ENCODE measurements at regions not wholly inside any gene's neighbourhood (a gene's known extent, or its start where the extent isn't known, plus 50 kb on each side); places are given as distances from the start of the nearest gene placed in this dataset.
"Not testable (repeated sequence)": the region's sequence is repeated elsewhere in the genome, so short reads cannot be mapped to it uniquely, and the experiment has no call there.

DNA sequence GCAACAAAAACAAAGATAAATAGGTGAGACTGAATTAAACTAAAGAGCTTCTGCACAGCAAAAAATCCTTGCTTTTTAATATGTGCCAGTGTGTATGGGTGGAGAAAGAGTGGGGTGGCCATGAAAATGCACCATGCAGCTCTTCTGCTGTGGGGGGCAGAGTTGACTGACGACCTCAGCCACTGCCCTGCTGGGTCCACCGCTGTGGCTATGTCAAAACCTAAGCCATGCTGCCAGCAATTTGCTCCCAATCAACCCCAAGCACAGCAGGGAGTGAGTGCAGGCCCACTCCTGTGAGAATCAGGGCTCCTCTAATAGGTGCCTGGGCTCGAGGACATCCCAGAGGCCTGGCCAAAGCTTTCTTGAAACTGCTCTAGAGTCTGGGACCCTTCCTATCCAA, 235.6 kb upstream of the RBBP8 start:
- peaks cover 28% of the 10 kb centered on the region for H3K4me1 ChIP-seq (ENCODE audit: control insufficient read depth, insufficient read depth, low read length, unreplicated experiment)
- no peaks in the 10 kb centered on the region for H3K36me3 ChIP-seq (ENCODE audit: insufficient read depth, low read length)
- no peaks in the 10 kb centered on the region for H3K79me2 ChIP-seq (ENCODE audit: control insufficient read depth, insufficient read depth, low read length, unreplicated experiment)
- no peak overlapping the region for H3K27ac ChIP-seq (ENCODE audit: low read depth, low read length)
- no peaks in the 10 kb centered on the region for H3K27me3 ChIP-seq (ENCODE audit: insufficient read depth, low read length)
- H2AFZ ChIP-seq (ENCODE audit: low read length, unreplicated experiment) = no peak overlapping the region
- H3K4me3 ChIP-seq (ENCODE audit: low read depth, low read length) = no peak overlapping the region

DNA sequence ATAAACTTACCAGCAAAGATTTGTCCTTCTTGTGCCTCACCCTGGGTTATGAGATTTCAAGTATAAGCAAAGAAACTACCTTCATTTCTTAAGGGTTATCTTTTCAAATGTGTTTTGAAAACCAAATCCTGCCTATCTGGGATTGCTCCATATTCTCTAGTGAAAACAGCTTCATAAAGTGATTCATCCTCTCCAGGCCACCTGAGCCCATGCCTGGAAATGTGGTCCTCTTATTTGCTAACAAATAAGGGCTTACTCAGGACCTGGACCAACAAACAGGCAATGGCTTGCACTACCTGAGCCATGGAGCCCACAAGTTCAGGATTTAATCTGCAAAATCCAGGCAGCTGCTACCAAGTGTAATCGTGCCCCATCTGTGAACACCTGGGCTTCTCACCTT, 234.4 kb upstream of the RBBP8 start:
- no peak overlapping the region for H3K27ac ChIP-seq (ENCODE audit: low read depth, low read length)
- H3K79me2 ChIP-seq (ENCODE audit: control insufficient read depth, insufficient read depth, low read length, unreplicated experiment) = no peaks in the 10 kb centered on the region
- no peak overlapping the region for H2AFZ ChIP-seq (ENCODE audit: low read length, unreplicated experiment)
- no peaks in the 10 kb centered on the region for H3K27me3 ChIP-seq (ENCODE audit: insufficient read depth, low read length)
- no peaks in the 10 kb centered on the region for H3K36me3 ChIP-seq (ENCODE audit: insufficient read depth, low read length)
- peaks cover 28% of the 10 kb centered on the region for H3K4me1 ChIP-seq (ENCODE audit: control insufficient read depth, insufficient read depth, low read length, unreplicated experiment)
- no peak overlapping the region for H3K4me3 ChIP-seq (ENCODE audit: low read depth, low read length)

DNA sequence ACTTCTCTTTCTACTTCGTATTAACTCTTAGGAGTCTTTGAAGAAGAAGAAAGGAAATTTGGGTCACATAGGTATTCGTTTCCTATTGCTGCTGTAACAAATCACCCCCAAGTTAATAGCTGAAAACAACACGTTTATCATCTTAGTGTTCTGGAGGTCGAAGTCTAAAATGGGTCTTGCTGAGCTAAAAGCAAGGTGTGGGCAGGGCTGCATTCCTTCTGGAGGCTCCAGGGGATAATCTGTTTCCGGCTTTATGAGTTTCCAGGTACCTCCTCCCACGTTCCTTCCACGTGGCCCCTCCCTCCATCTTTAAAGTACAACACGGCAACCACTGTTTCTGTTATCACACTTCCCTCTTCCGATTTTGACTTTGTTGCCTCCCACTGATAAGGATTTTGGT, 233.5 kb upstream of the RBBP8 start:
- no peaks in the 10 kb centered on the region for H3K36me3 ChIP-seq (ENCODE audit: insufficient read depth, low read length)
- H3K27me3 ChIP-seq (ENCODE audit: insufficient read depth, low read length) = no peaks in the 10 kb centered on the region
- H3K4me1 ChIP-seq (ENCODE audit: control insufficient read depth, insufficient read depth, low read length, unreplicated experiment) = peaks cover 32% of the 10 kb centered on the region
- no peaks in the 10 kb centered on the region for H3K79me2 ChIP-seq (ENCODE audit: control insufficient read depth, insufficient read depth, low read length, unreplicated experiment)
- no peak overlapping the region for H3K4me3 ChIP-seq (ENCODE audit: low read depth, low read length)
- no peak overlapping the region for H2AFZ ChIP-seq (ENCODE audit: low read length, unreplicated experiment)
- H3K27ac ChIP-seq (ENCODE audit: low read depth, low read length) = no peak overlapping the region

DNA sequence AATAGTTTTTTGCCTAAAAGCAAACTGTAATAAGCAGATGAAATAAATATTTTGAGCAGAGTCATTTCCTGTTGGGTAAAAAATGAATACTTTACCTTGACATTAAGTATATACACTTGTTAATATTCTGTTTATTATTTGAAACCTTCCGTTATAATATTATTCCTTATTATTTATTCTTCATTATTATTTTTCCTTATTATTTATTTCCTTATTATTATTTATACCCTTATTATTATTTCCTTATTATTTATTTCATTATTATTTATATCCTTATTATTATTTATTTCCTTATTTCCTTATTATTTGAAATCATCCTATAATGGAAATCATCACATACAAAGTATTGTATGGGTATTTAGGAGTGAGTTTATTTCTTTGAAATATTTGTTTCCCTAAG, 232.2 kb upstream of the RBBP8 start:
- H3K36me3 ChIP-seq (ENCODE audit: insufficient read depth, low read length) = no peaks in the 10 kb centered on the region
- no peaks in the 10 kb centered on the region for H3K27me3 ChIP-seq (ENCODE audit: insufficient read depth, low read length)
- H2AFZ ChIP-seq (ENCODE audit: low read length, unreplicated experiment) = no peak overlapping the region
- H3K4me3 ChIP-seq (ENCODE audit: low read depth, low read length) = no peak overlapping the region
- no peak overlapping the region for H3K27ac ChIP-seq (ENCODE audit: low read depth, low read length)
- H3K79me2 ChIP-seq (ENCODE audit: control insufficient read depth, insufficient read depth, low read length, unreplicated experiment) = no peaks in the 10 kb centered on the region
- peaks cover 35% of the 10 kb centered on the region for H3K4me1 ChIP-seq (ENCODE audit: control insufficient read depth, insufficient read depth, low read length, unreplicated experiment)

DNA sequence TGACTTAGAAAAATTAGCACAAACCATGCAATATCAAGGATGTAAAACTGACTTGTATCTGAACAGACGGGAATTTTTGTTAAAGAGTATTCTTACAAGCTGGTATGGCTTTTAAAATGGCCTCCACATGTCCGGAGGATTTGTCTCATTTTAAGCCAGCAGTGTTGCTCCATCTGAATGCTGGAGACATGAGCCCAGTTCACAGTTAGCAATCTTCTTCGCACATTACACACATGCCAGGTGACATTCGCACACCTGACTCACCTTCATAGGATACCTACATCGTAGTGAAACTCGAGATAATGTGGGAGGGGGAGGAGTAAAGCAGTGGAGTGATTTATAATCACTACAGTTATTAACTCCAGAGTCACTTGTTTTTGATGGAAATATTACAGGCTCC, 231.8 kb upstream of the RBBP8 start:
- Histone ChIP-seq H3K27ac (ENCODE audit: low read depth, low read length) (no peak overlapping the region), H3K27me3 (ENCODE audit: insufficient read depth, low read length) (no peaks in the 10 kb centered on the region), H3K4me1 (ENCODE audit: control insufficient read depth, insufficient read depth, low read length, unreplicated experiment) (peaks cover 31% of the 10 kb centered on the region), H3K36me3 (ENCODE audit: insufficient read depth, low read length) (no peaks in the 10 kb centered on the region), H3K4me3 (ENCODE audit: low read depth, low read length) (no peak overlapping the region), H3K79me2 (ENCODE audit: control insufficient read depth, insufficient read depth, low read length, unreplicated experiment) (no peaks in the 10 kb centered on the region), H2AFZ (ENCODE audit: low read length, unreplicated experiment) (no peak overlapping the region)

DNA sequence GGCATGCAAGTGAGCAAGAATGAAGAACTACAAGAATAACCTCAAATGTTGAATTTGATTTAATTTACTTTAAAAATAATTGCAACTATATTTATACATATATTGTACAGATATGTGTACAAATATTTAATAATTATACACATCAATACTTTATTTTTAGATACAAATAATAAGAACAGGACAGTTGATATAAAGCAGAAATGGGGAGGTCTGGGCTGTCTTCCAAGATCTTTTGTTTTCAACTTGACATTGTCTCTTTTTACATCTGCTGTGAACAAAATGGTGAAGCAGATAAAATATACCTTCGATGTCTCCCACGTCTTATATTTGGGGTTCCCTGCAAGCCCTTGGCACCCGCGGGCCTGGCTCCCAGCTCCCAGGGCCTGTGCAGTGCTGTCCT, 231.3 kb upstream of the RBBP8 start:
- H2AFZ ChIP-seq (ENCODE audit: low read length, unreplicated experiment) = no peak overlapping the region
- no peak overlapping the region for H3K4me3 ChIP-seq (ENCODE audit: low read depth, low read length)
- H3K27ac ChIP-seq (ENCODE audit: low read depth, low read length) = no peak overlapping the region
- peaks cover 31% of the 10 kb centered on the region for H3K4me1 ChIP-seq (ENCODE audit: control insufficient read depth, insufficient read depth, low read length, unreplicated experiment)
- H3K27me3 ChIP-seq (ENCODE audit: insufficient read depth, low read length) = no peaks in the 10 kb centered on the region
- H3K36me3 ChIP-seq (ENCODE audit: insufficient read depth, low read length) = no peaks in the 10 kb centered on the region
- H3K79me2 ChIP-seq (ENCODE audit: control insufficient read depth, insufficient read depth, low read length, unreplicated experiment) = no peaks in the 10 kb centered on the region

DNA sequence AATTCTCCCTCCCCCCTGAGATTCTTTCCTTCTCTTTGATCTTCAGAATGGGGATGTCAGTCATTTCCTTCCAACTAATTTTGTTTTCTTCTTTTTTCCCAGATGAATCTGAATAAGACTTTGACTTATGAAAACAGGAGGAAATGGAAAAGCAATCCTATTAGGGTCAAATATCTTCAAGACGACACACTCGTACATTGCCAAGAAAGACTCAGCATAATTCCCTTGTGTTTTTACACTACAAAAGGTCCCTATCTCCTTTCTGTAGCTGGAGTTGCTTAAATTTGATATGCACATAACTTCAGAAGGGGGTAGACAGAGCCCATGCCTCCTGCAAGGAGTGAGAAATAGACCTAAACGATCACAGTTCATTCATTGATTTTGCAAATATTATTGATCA, 230.3 kb upstream of the RBBP8 start:
- Histone ChIP-seq H3K36me3 (ENCODE audit: insufficient read depth, low read length) (no peaks in the 10 kb centered on the region), H3K27ac (ENCODE audit: low read depth, low read length) (no peak overlapping the region), H3K79me2 (ENCODE audit: control insufficient read depth, insufficient read depth, low read length, unreplicated experiment) (no peaks in the 10 kb centered on the region), H3K4me1 (ENCODE audit: control insufficient read depth, insufficient read depth, low read length, unreplicated experiment) (peaks cover 31% of the 10 kb centered on the region), H2AFZ (ENCODE audit: low read length, unreplicated experiment) (no peak overlapping the region), H3K27me3 (ENCODE audit: insufficient read depth, low read length) (no peaks in the 10 kb centered on the region), H3K4me3 (ENCODE audit: low read depth, low read length) (no peak overlapping the region)

DNA sequence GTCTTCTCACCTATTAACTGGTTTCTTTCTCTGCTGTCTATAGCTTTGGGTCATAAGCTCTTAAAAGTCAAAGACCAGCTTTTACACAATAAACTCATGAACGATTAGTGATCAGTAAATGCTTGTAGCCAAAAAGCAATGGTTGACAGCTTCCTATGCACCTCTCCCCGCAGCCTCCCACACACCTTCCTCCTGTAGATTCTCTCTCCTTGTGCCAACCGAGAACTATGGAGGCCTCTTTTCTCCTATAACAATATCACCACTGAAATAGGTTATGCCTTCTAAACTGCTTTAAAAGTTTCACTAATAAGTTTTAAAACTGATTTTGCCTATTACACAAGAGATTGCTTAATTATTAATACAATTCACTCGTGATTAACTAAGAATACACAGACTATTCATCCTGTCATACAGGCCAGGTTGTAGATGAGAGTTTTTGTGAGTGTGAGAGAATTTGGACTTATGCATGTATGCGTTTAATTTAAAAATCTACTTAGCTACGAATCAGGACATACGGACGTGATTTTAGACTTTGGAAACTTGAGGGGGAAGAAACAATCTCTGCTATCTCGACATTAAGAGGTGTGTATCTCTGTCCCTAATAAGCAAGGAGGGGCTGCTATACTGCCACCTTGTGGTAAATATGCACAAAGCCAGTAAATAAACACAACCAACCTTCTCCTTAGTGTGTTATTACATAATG, 229.1 kb upstream of the RBBP8 start:
- Histone ChIP-seq H3K79me2 (ENCODE audit: control insufficient read depth, insufficient read depth, low read length, unreplicated experiment) (no peaks in the 10 kb centered on the region), H3K36me3 (ENCODE audit: insufficient read depth, low read length) (no peaks in the 10 kb centered on the region), H3K27ac (ENCODE audit: low read depth, low read length) (no peak overlapping the region), H2AFZ (ENCODE audit: low read length, unreplicated experiment) (peak overlapping the region; percentile 31), H3K27me3 (ENCODE audit: insufficient read depth, low read length) (no peaks in the 10 kb centered on the region), H3K4me3 (ENCODE audit: low read depth, low read length) (no peak overlapping the region), H3K4me1 (ENCODE audit: control insufficient read depth, insufficient read depth, low read length, unreplicated experiment) (peaks cover 31% of the 10 kb centered on the region)

DNA sequence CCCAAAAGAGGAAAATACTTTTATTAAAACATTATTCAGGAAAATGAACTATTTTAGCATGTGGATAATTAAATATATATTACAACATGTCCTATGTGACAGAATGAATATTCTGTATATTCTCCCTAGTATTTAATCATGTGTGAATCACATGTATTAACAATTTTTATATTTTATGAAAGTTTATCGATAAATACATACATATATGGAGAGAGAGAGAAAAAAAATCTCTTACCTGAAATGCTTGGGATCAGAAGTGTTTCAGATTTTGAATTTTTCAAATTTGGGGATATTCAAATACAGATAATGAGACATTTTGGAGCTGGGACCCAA, 228.6 kb upstream of the RBBP8 start:
- no peak overlapping the region for H2AFZ ChIP-seq (ENCODE audit: low read length, unreplicated experiment)
- no peaks in the 10 kb centered on the region for H3K36me3 ChIP-seq (ENCODE audit: insufficient read depth, low read length)
- peaks cover 33% of the 10 kb centered on the region for H3K4me1 ChIP-seq (ENCODE audit: control insufficient read depth, insufficient read depth, low read length, unreplicated experiment)
- H3K4me3 ChIP-seq (ENCODE audit: low read depth, low read length) = no peak overlapping the region
- H3K27me3 ChIP-seq (ENCODE audit: insufficient read depth, low read length) = no peaks in the 10 kb centered on the region
- no peaks in the 10 kb centered on the region for H3K79me2 ChIP-seq (ENCODE audit: control insufficient read depth, insufficient read depth, low read length, unreplicated experiment)
- no peak overlapping the region for H3K27ac ChIP-seq (ENCODE audit: low read depth, low read length)

DNA sequence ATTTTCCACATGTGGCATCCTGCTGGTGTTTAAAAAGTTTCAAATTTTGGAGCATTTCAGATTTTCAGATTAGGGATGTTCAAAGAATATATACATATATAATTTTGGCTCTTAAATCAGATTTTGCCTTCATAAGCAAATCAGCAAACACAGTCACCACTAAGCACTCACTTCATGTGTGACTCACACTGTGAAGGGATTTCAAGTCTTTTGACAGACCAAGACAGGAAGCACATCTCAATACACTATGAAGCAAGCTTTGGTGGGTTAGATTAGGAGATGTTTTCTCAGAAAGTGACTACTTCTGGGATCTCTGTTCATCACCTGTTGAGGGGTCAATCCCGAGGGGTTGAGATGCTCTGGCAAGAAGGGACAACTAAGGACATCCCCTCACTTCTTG, 227.8 kb upstream of the RBBP8 start:
- H3K79me2 ChIP-seq (ENCODE audit: control insufficient read depth, insufficient read depth, low read length, unreplicated experiment) = no peaks in the 10 kb centered on the region
- no peaks in the 10 kb centered on the region for H3K27me3 ChIP-seq (ENCODE audit: insufficient read depth, low read length)
- peak overlapping the region; percentile 47; the same call in 1 of the 2 replicates for H3K27ac ChIP-seq (ENCODE audit: low read depth, low read length)
- H2AFZ ChIP-seq (ENCODE audit: low read length, unreplicated experiment) = no peak overlapping the region
- H3K4me3 ChIP-seq (ENCODE audit: low read depth, low read length) = no peak overlapping the region
- H3K36me3 ChIP-seq (ENCODE audit: insufficient read depth, low read length) = no peaks in the 10 kb centered on the region
- peaks cover 41% of the 10 kb centered on the region for H3K4me1 ChIP-seq (ENCODE audit: control insufficient read depth, insufficient read depth, low read length, unreplicated experiment)

DNA sequence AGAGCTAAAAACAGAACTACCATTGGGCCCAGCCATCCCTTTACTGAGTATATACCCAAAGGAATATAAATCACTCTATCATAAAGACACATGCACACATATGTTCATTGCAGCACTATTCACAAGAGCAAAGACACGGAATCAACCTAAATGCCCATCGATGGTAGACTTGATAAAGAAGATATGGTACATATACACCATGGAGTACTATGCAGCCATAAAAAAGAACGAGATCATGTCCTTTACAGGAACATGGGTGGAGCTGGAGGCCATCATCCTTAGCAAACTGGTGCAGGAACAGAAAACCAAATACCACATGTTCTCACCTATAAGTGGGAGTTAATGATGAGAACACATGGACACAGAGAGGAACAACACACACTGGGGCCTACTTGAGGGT, 227.1 kb upstream of the RBBP8 start:
- H2AFZ ChIP-seq (ENCODE audit: low read length, unreplicated experiment); H3K4me3 ChIP-seq (ENCODE audit: low read depth, low read length); H3K27me3 ChIP-seq (ENCODE audit: insufficient read depth, low read length); H3K79me2 ChIP-seq (ENCODE audit: control insufficient read depth, insufficient read depth, low read length, unreplicated experiment); H3K27ac ChIP-seq (ENCODE audit: low read depth, low read length); H3K36me3 ChIP-seq (ENCODE audit: insufficient read depth, low read length): not testable (repeated sequence)
- H3K4me1 ChIP-seq (ENCODE audit: control insufficient read depth, insufficient read depth, low read length, unreplicated experiment) = peaks cover 44% of the 10 kb centered on the region

All from ACC112 (cell line).